HCT116 (cell line): ENCODE measurements at regions not wholly inside any gene's neighbourhood (a gene's known extent, or its start where the extent isn't known, plus 50 kb on each side); places are given as distances from the start of the nearest gene placed in this dataset.

Source experiments
- ATAC-seq: fragments of 200-7000 bp; cut with Tn5 transposase; 2 replicates; pipeline ENCODE4 v1.9.1; 2020; ENCODE audit warnings: mild to moderate bottlenecking, moderate library complexity
- BruUV-seq: library from RNA; stranded (reverse); fragments of 400-500 nt; replicated peaks from 2 replicates; lab custom pipeline; 2021; lab: Mats Ljungman, UMichigan
- CTCF ChIA-PET: fragments of 300-600 bp; sonication (Branson Sonifier 250); formaldehyde crosslinking; loops from one replicate; lab custom pipeline; 2021; ENCODE audit warnings: antibody characterized with exemption; lab: Charles Lee
- POLR2A ChIA-PET: fragments of 300-600, 350-600 bp; sonication (Branson Sonifier 250); formaldehyde crosslinking; loops from one replicate; lab custom pipeline; 2021; ENCODE audit warnings: antibody characterized with exemption; lab: Charles Lee
- RAD21 ChIA-PET, 2 experiments: fragments of 300-600 bp; sonication (Branson Sonifier 250); formaldehyde crosslinking; loops; one replicate each; lab custom pipeline; 2023; ENCODE audit warnings: low total read pairs in 2 of 2; ENCODE audit not compliant: uncharacterized antibody in 2 of 2, unreplicated experiment in 2 of 2, low non-redundant PET in 1 of 2; lab: Charles Lee
- DNase-seq: peaks from one replicate; pipeline ENCODE4 v3.0.0-alpha.2; 2010; ENCODE audit warnings: low read depth, low spot score
- H2AFZ ChIP-seq: fragments of 200-600 bp; shearing (Covaris generic), sonication (generic); 2 replicates; pipeline ENCODE4 v1.6.1; 2017; ENCODE audit warnings: low read depth, mixed run types, mixed read lengths, antibody characterized with exemption, low read length; ENCODE audit not compliant: poor library complexity, severe bottlenecking
- H3K27ac ChIP-seq: 2 replicates; pipeline ENCODE4 v1.5.1; 2012; ENCODE audit warnings: low read depth, low read length
- H3K27me3 ChIP-seq: fragments of 200-600 bp; sonication (generic); 2 replicates; pipeline ENCODE4 v1.6.1; 2016; ENCODE audit warnings: mixed run types, low read length, mixed read lengths; ENCODE audit not compliant: insufficient read depth
- H3K36me3 ChIP-seq, 2 experiments: fragments of 200-500 bp in 1 of 2; fragments of 200-600 bp in 1 of 2; sonication (Bioruptor generic) in 1 of 2; sonication (generic) in 1 of 2; 2 replicates each; pipeline versions ENCODE4 v1.5.1 to v1.6.1; 2014 to 2016; ENCODE audit warnings: low read length in 2 of 2, inconsistent platforms in 1 of 2, mixed read lengths in 1 of 2, mixed run types in 1 of 2; ENCODE audit not compliant: insufficient read depth in 2 of 2, control insufficient read depth in 1 of 2
- H3K4me1 ChIP-seq, 2 experiments: fragments of 200-600 bp in 1 of 2; sonication (generic) in 1 of 2; 2 replicates each; pipeline versions ENCODE4 v1.5.1 to v1.6.1; 2012 to 2017; ENCODE audit warnings: low read length in 2 of 2, inconsistent platforms in 1 of 2, mild to moderate bottlenecking in 1 of 2, mixed read lengths in 1 of 2, mixed run types in 1 of 2, moderate library complexity in 1 of 2; ENCODE audit not compliant: insufficient read depth in 2 of 2, control insufficient read depth in 1 of 2
- H3K4me2 ChIP-seq: fragments of 200-600 bp; sonication (generic); 2 replicates; pipeline ENCODE4 v1.6.1; 2017; ENCODE audit warnings: mixed run types, low read length, mixed read lengths
- H3K4me3 ChIP-seq, 2 experiments: fragments of 200-600 bp in 1 of 2; sonication (generic) in 1 of 2; replicated peaks in 1 of 2; 2 replicates each; pipeline ENCODE4 v1.5.1; 2011 to 2016; ENCODE audit warnings: low read length in 2 of 2, control low read depth in 1 of 2, low read depth in 1 of 2, mild to moderate bottlenecking in 1 of 2, mixed read lengths in 1 of 2, mixed run types in 1 of 2
- H3K79me2 ChIP-seq: fragments of 200-600 bp; sonication (generic); 2 replicates; pipeline ENCODE4 v1.6.1; 2017; ENCODE audit warnings: mild to moderate bottlenecking, mixed run types, low read length, moderate library complexity, mixed read lengths; ENCODE audit not compliant: insufficient read depth
- H3K9ac ChIP-seq: fragments of 200-600 bp; sonication (generic); 2 replicates; pipeline ENCODE4 v1.6.1; 2016; ENCODE audit warnings: low read length, mixed read lengths
- H3K9me2 ChIP-seq: fragments of 200-600 bp; sonication (generic), shearing (Covaris generic); 2 replicates; pipeline ENCODE4 v1.6.1; 2017; ENCODE audit warnings: mixed run types, mild to moderate bottlenecking, moderate library complexity; ENCODE audit not compliant: insufficient read depth
- H3K9me3 ChIP-seq, 2 experiments: fragments of 200-500 bp in 1 of 2; fragments of 200-600 bp in 1 of 2; sonication (Bioruptor generic) in 1 of 2; sonication (generic) in 1 of 2; 2 replicates each; pipeline ENCODE4 v1.6.1; 2014 to 2017; ENCODE audit warnings: low read length in 2 of 2, mixed read lengths in 2 of 2, inconsistent platforms in 1 of 2, low read depth in 1 of 2, mild to moderate bottlenecking in 1 of 2, mixed run types in 1 of 2, moderate library complexity in 1 of 2; ENCODE audit not compliant: control insufficient read depth in 1 of 2, insufficient read depth in 1 of 2
- H4K20me1 ChIP-seq: fragments of 200-600 bp; sonication (generic), shearing (Covaris generic); 2 replicates; pipeline ENCODE4 v1.6.1; 2017; ENCODE audit warnings: mixed run types, mild to moderate bottlenecking, moderate library complexity; ENCODE audit not compliant: insufficient read depth
- CBX3 ChIP-seq: IDR thresholded peaks from 2 replicates; pipeline ENCODE4 v1.6.1; 2012; ENCODE audit warnings: low read depth
- CEBPB ChIP-seq: IDR thresholded peaks from 2 replicates; pipeline ENCODE4 v1.6.1; 2012; ENCODE audit warnings: low read depth
- EGR1 ChIP-seq: IDR thresholded peaks from 2 replicates; pipeline ENCODE4 v1.6.1; 2012; ENCODE audit warnings: low read depth
- ELF1 ChIP-seq: IDR thresholded peaks from 2 replicates; pipeline ENCODE4 v1.6.1; 2012; ENCODE audit warnings: low read depth, borderline replicate concordance
- EZH2 ChIP-seq: fragments of 200-600 bp; sonication (generic); IDR thresholded peaks from 2 replicates; pipeline ENCODE4 v1.6.1; 2017; ENCODE audit warnings: antibody characterized with exemption, mixed run types
- FOSL1 ChIP-seq: IDR thresholded peaks from 2 replicates; pipeline ENCODE4 v1.6.1; 2012; ENCODE audit warnings: low read depth
- POLR2AphosphoS5 ChIP-seq: IDR thresholded peaks from 2 replicates; pipeline ENCODE4 v1.6.1; 2011; ENCODE audit warnings: mild to moderate bottlenecking, low read depth, low read length, moderate library complexity
- TCF7L2 ChIP-seq: IDR thresholded peaks from 2 replicates; pipeline ENCODE4 v1.7.0; 2011; ENCODE audit warnings: borderline replicate concordance, inconsistent platforms; ENCODE audit not compliant: insufficient read depth, insufficient read length; ENCODE audit errors: extremely low read depth
- YY1 ChIP-seq: IDR thresholded peaks from 2 replicates; pipeline ENCODE4 v1.6.1; 2011; ENCODE audit warnings: low read length, low read depth, moderate library complexity, mild to moderate bottlenecking; ENCODE audit not compliant: insufficient replicate concordance; ENCODE audit errors: extremely low read depth
- ZFX ChIP-seq: fragments of 450-650 bp; IDR thresholded peaks from 2 replicates; pipeline ENCODE4 v1.6.1; 2017
- ZNF274 ChIP-seq: fragments of 200-500 bp; sonication (Bioruptor generic); IDR thresholded peaks from 2 replicates; pipeline ENCODE4 v1.6.1; 2014; ENCODE audit warnings: mild to moderate bottlenecking, low read depth, low read length, inconsistent platforms
- intact Hi-C: fragments of 100-400 bp; cut with micrococcal nuclease; formaldehyde crosslinking; loops from 2 replicates; pipeline ENCODE4 v1.10.0; 2022
- TF ChIP-seq, protein P1 (sequence below): IDR thresholded peaks from 2 replicates; pipeline ENCODE4 v1.6.1; 2012
- TF ChIP-seq, protein P2 (sequence below): IDR thresholded peaks from 2 replicates; pipeline ENCODE4 v1.6.1; 2011; ENCODE audit warnings: mild to moderate bottlenecking, low read length, moderate library complexity; ENCODE audit not compliant: insufficient replicate concordance; ENCODE audit errors: extremely low read depth
- TF ChIP-seq, protein P3 (sequence below): IDR thresholded peaks from 2 replicates; pipeline ENCODE4 v1.6.1; 2012
- TF ChIP-seq, protein P4 (sequence below), 3 experiments: fragments of 200-600 bp in 1 of 3; sonication (generic) in 1 of 3; IDR thresholded peaks in 2 of 3; conservative IDR thresholded peaks in 1 of 3; 2 replicates each; pipeline ENCODE4 v1.5.1; 2012 to 2017; ENCODE audit warnings: low read depth in 2 of 3, low read length in 2 of 3, antibody characterized with exemption in 1 of 3, borderline replicate concordance in 1 of 3, control low read depth in 1 of 3, mild to moderate bottlenecking in 1 of 3, mixed read lengths in 1 of 3, mixed run types in 1 of 3, moderate library complexity in 1 of 3; ENCODE audit not compliant: insufficient read depth in 1 of 3

DNA sequence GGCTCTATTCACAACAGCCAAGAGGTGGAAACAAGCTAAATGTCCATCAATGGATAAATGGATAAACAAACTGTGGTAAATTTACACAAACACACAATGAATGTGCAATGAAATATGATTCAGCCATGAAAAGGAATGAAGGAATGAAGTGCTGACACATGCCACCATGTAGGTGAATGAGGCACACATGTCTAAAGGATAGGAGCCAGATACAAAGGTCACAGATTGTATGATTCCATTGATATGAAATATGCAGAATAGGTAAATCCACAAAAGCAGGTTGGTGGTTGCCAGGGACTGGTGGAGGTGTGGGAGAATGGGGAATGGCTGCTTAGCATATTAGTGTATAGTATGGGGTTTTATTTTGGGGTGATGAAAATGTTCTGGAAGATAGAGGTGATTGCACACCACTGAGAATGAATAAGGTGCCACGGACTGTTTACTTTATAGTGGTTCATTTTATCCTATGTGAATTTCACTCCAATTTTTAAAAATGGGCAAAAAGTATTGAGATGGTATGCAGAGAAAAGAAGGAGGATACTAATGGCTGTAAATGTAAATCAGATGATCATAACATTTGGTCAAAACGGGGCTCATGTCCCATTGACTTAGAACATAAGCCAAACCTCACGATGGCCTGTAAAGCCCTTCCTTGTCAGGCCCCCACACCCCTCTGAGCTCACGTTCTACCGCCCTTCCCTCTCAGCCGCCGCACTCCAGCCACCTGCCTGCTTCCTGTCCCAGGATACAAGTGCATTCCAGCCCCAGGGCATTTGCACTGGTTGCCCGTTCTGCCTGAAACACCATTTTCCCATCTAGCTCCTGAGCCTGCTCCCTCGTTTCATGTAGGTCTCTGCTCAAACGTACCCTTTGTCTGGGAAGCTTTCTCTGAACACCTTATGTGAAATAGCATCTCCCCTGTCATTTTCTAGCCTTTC, 165.5 kb downstream of the DDX1 start:
- ATAC-seq, result no peak
- Histone ChIP-seq H3K4me1 (no peaks in the 10 kb centered on the region), H3K9me3 (no peaks in the 10 kb centered on the region), H3K36me3 (no peaks in the 10 kb centered on the region), H3K9ac (no peak overlapping the region), H3K79me2 (no peaks in the 10 kb centered on the region), H2AFZ (no peak overlapping the region), H3K9me2 (no peaks in the 10 kb centered on the region), H3K4me2 (no peak overlapping the region), H3K27me3 (peaks cover 18% of the 10 kb centered on the region; the same call in 1 of the 2 replicates), H3K27ac (no peak overlapping the region), H3K4me3 (no peak overlapping the region), H4K20me1 (no peaks in the 10 kb centered on the region)
- RAD21 ChIA-PET, result no interaction called here
- intact Hi-C loops, result no loop called here
- no TSS peak for BruUV-seq
- TF ChIP-seq ZNF274 (no peak), ELF1 (no peak), YY1 (no peak), ZFX (no peak), CBX3 (no peak), TCF7L2 (no peak), POLR2AphosphoS5 (no peak), EGR1 (no peak), FOSL1 (no peak), EZH2 (no peak), CEBPB (no peak)
- TF ChIP-seq, protein P1, sequence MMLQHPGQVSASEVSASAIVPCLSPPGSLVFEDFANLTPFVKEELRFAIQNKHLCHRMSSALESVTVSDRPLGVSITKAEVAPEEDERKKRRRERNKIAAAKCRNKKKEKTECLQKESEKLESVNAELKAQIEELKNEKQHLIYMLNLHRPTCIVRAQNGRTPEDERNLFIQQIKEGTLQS, result no peak
- TF ChIP-seq, protein P2, sequence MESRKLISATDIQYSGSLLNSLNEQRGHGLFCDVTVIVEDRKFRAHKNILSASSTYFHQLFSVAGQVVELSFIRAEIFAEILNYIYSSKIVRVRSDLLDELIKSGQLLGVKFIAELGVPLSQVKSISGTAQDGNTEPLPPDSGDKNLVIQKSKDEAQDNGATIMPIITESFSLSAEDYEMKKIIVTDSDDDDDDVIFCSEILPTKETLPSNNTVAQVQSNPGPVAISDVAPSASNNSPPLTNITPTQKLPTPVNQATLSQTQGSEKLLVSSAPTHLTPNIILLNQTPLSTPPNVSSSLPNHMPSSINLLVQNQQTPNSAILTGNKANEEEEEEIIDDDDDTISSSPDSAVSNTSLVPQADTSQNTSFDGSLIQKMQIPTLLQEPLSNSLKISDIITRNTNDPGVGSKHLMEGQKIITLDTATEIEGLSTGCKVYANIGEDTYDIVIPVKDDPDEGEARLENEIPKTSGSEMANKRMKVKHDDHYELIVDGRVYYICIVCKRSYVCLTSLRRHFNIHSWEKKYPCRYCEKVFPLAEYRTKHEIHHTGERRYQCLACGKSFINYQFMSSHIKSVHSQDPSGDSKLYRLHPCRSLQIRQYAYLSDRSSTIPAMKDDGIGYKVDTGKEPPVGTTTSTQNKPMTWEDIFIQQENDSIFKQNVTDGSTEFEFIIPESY, result no peak
- TF ChIP-seq, protein P3, sequence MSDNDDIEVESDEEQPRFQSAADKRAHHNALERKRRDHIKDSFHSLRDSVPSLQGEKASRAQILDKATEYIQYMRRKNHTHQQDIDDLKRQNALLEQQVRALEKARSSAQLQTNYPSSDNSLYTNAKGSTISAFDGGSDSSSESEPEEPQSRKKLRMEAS, result no peak
- TF ChIP-seq, protein P4, sequence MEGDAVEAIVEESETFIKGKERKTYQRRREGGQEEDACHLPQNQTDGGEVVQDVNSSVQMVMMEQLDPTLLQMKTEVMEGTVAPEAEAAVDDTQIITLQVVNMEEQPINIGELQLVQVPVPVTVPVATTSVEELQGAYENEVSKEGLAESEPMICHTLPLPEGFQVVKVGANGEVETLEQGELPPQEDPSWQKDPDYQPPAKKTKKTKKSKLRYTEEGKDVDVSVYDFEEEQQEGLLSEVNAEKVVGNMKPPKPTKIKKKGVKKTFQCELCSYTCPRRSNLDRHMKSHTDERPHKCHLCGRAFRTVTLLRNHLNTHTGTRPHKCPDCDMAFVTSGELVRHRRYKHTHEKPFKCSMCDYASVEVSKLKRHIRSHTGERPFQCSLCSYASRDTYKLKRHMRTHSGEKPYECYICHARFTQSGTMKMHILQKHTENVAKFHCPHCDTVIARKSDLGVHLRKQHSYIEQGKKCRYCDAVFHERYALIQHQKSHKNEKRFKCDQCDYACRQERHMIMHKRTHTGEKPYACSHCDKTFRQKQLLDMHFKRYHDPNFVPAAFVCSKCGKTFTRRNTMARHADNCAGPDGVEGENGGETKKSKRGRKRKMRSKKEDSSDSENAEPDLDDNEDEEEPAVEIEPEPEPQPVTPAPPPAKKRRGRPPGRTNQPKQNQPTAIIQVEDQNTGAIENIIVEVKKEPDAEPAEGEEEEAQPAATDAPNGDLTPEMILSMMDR (IDR thresholded peaks at IDR 0.05 in 2 of 3, conservative IDR thresholded peaks at IDR 0.05 in 1 of 3; ENCODE audit: borderline replicate concordance in 1 of 3, insufficient read depth in 1 of 3, low read depth in 2 of 3, low read length in 2 of 3), result no peak
- no peak for DNase-seq
- POLR2A ChIA-PET, result no interaction called here
- CTCF ChIA-PET, result no interaction called here
